H1 (cell line): ENCODE measurements at regions not wholly inside any gene's neighbourhood (a gene's known extent, or its start where the extent isn't known, plus 50 kb on each side); places are given as distances from the start of the nearest gene placed in this dataset.

Experiments used
- BCL11A ChIP-seq, 2 experiments: IDR thresholded peaks; one replicate each; pipeline ENCODE4 v1.6.1; 2011; ENCODE audit warnings: low read depth in 2 of 2, low read length in 2 of 2, mild to moderate bottlenecking in 2 of 2
- CTCF ChIP-seq, 3 experiments: IDR thresholded peaks; 1 replicate in 2 of 3; 2 replicates in 1 of 3; pipeline versions ENCODE4 v1.5.1 to v1.6.1; 2011; ENCODE audit warnings: low read length in 3 of 3, mild to moderate bottlenecking in 3 of 3, inconsistent platforms in 2 of 3, low read depth in 1 of 3, moderate library complexity in 1 of 3; ENCODE audit not compliant: insufficient read depth in 1 of 3; ENCODE audit errors: control extremely low read depth in 1 of 3
- EGR1 ChIP-seq: IDR thresholded peaks from 2 replicates; pipeline ENCODE4 v1.6.1; 2011; ENCODE audit warnings: low read depth, low read length, borderline replicate concordance
- GABPA ChIP-seq: IDR thresholded peaks from 2 replicates; pipeline ENCODE4 v1.6.1; 2011; ENCODE audit warnings: mild to moderate bottlenecking, low read length, moderate library complexity, borderline replicate concordance; ENCODE audit not compliant: insufficient read depth
- GTF2F1 ChIP-seq: IDR thresholded peaks from 2 replicates; pipeline ENCODE4 v1.6.1; 2012; ENCODE audit warnings: low read depth, low read length, improper control_type of control experiment, borderline replicate concordance
- MAFK ChIP-seq: IDR thresholded peaks from 2 replicates; pipeline ENCODE4 v1.6.1; 2012; ENCODE audit warnings: low read depth, mild to moderate bottlenecking, improper control_type of control experiment, low read length
- POLR2A ChIP-seq, 2 experiments: IDR thresholded peaks; 1 replicate in 1 of 2; 2 replicates in 1 of 2; pipeline ENCODE4 v1.6.1; 2011; ENCODE audit warnings: low read depth in 2 of 2, low read length in 2 of 2, mild to moderate bottlenecking in 2 of 2; ENCODE audit errors: control extremely low read depth in 1 of 2
- POLR2AphosphoS5 ChIP-seq: IDR thresholded peaks from 2 replicates; pipeline ENCODE4 v1.6.1; 2011; ENCODE audit warnings: low read depth, low read length
- RFX5 ChIP-seq: IDR thresholded peaks from 2 replicates; pipeline ENCODE4 v1.6.1; 2011; ENCODE audit warnings: low read depth, low read length, improper control_type of control experiment, borderline replicate concordance
- SIN3A ChIP-seq, 2 experiments: IDR thresholded peaks in 1 of 2; conservative IDR thresholded peaks in 1 of 2; 2 replicates each; pipeline ENCODE4 v1.6.1; 2011 to 2012; ENCODE audit warnings: low read length in 2 of 2, improper control_type of control experiment in 1 of 2, low read depth in 1 of 2, mild to moderate bottlenecking in 1 of 2
- SP1 ChIP-seq: IDR thresholded peaks from 2 replicates; pipeline ENCODE4 v1.6.1; 2011; ENCODE audit warnings: low read depth, low read length
- TAF1 ChIP-seq: IDR thresholded peaks from 2 replicates; pipeline ENCODE4 v1.6.1; 2011; ENCODE audit warnings: mild to moderate bottlenecking, low read depth, low read length
- TCF12 ChIP-seq: IDR thresholded peaks from 2 replicates; pipeline ENCODE4 v1.6.1; 2011; ENCODE audit warnings: low read depth, mild to moderate bottlenecking, low read length
- ZNF274 ChIP-seq: IDR thresholded peaks from 2 replicates; pipeline ENCODE4 v1.7.0; 2012; ENCODE audit warnings: low read length, borderline replicate concordance; ENCODE audit errors: extremely low read depth

DNA sequence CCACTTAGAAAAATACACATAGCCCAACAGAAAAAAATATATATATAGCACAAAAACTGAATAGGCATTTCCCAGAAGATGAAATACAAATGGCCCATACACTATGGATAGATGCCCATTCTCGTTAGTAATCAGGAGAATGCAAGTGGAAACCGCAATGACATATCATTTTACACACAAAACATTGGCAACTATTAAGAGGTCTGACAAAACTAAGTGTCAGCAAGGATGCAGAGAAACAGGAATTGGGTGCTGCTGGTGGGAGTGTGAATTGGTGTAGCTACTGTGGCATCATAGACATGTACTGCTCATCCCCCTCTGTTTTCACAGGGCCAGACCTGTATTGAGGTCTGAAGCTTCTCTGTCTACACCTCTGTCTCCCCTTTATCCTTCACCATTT lies 320.0 kb downstream of the IDS start:
- TF ChIP-seq EGR1 (no peak), MAFK (no peak), POLR2A (IDR thresholded peaks at IDR 0.05; ENCODE audit: control extremely low read depth in 1 of 2, low read depth in 2 of 2, low read length in 2 of 2) (no peak), POLR2AphosphoS5 (no peak), TCF12 (no peak), RFX5 (no peak), TAF1 (no peak), CTCF (IDR thresholded peaks at IDR 0.05; ENCODE audit: control extremely low read depth in 1 of 3, insufficient read depth in 1 of 3, low read depth in 1 of 3, low read length in 3 of 3) (no peak), GTF2F1 (no peak), SP1 (no peak), BCL11A (IDR thresholded peaks at IDR 0.05; ENCODE audit: low read depth in 2 of 2, low read length in 2 of 2) (no peak), ZNF274 (no peak), SIN3A (conservative IDR thresholded peaks at IDR 0.05 in 1 of 2, IDR thresholded peaks at IDR 0.05 in 1 of 2; ENCODE audit: low read depth in 1 of 2, low read length in 2 of 2) (no peak), GABPA (no peak)
